ENCODE measurements at regions not wholly inside any gene's neighbourhood (a gene's known extent, or its start where the extent isn't known, plus 50 kb on each side); places are given as distances from the start of the nearest gene placed in this dataset.

GRCh38 chr19:29323440-29324290, 110.7 kb upstream of the UQCRFS1 start:
- no peak for DNase-seq (ENCODE audit: low read depth in 3 of 3)

GRCh38 chr19:29324291-29324680, 111.3 kb upstream of the UQCRFS1 start:
- no peak for DNase-seq (ENCODE audit: low read depth in 3 of 3)

- DNase-seq (ENCODE audit: low read depth in 3 of 3): no peak
Measured at GRCh38 chr19:29324717-29325116, 111.8 kb upstream of the UQCRFS1 start.

- DNase-seq (ENCODE audit: low read depth in 3 of 3): no peak
Measured at GRCh38 chr19:29325241-29325975, 112.5 kb upstream of the UQCRFS1 start.

GRCh38 chr19:29326351-29326750, 113.4 kb upstream of the UQCRFS1 start:
- DNase-seq (ENCODE audit: low read depth in 3 of 3): no peak

GRCh38 chr19:29326849-29327840, 114.2 kb upstream of the UQCRFS1 start:
- no peak for DNase-seq (ENCODE audit: low read depth in 3 of 3)

- no peak for DNase-seq (ENCODE audit: low read depth in 3 of 3)
Measured at GRCh38 chr19:29328586-29328985, 115.6 kb upstream of the UQCRFS1 start.

GRCh38 chr19:29329460-29330134, 116.6 kb upstream of the UQCRFS1 start:
- DNase-seq (ENCODE audit: low read depth in 3 of 3): no peak

GRCh38 chr19:29336425-29336824, 123.5 kb upstream of the UQCRFS1 start:
- DNase-seq (ENCODE audit: low read depth in 3 of 3): no peak

GRCh38 chr19:29337029-29337428, 124.1 kb upstream of the UQCRFS1 start:
- DNase-seq (ENCODE audit: low read depth in 3 of 3): no peak

GRCh38 chr19:29338480-29338879, 125.5 kb upstream of the UQCRFS1 start:
- DNase-seq (ENCODE audit: low read depth in 3 of 3): no peak

GRCh38 chr19:29342721-29343120, 129.8 kb upstream of the UQCRFS1 start:
- DNase-seq (ENCODE audit: low read depth in 3 of 3): no peak

GRCh38 chr19:29364224-29364726, 151.3 kb upstream of the UQCRFS1 start:
- no peak for DNase-seq (ENCODE audit: low read depth in 3 of 3)

- DNase-seq (ENCODE audit: low read depth in 3 of 3): no peak
Measured at GRCh38 chr19:29364999-29365398, 152.0 kb upstream of the UQCRFS1 start.

- no peak for DNase-seq (ENCODE audit: low read depth in 3 of 3)
Measured at GRCh38 chr19:29365836-29366417, 153.0 kb upstream of the UQCRFS1 start.

- DNase-seq (ENCODE audit: low read depth in 3 of 3): no peak
Measured at GRCh38 chr19:29366757-29367156, 153.8 kb upstream of the UQCRFS1 start.

GRCh38 chr19:29367791-29368222, 154.9 kb upstream of the UQCRFS1 start:
- no peak for DNase-seq (ENCODE audit: low read depth in 3 of 3)

- no peak for DNase-seq (ENCODE audit: low read depth in 3 of 3)
Measured at GRCh38 chr19:29370276-29370675, 155.5 kb upstream of the VSTM2B start.

- DNase-seq (ENCODE audit: low read depth in 3 of 3): no peak
Measured at GRCh38 chr19:29371251-29372090, 154.3 kb upstream of the VSTM2B start.

GRCh38 chr19:29372091-29372415, 153.7 kb upstream of the VSTM2B start:
- DNase-seq (ENCODE audit: low read depth in 3 of 3): no peak
